Central memory CD8-positive, alpha-beta T cell (primary cell): ENCODE measurements at regions not wholly inside any gene's neighbourhood (a gene's known extent, or its start where the extent isn't known, plus 50 kb on each side); places are given as distances from the start of the nearest gene placed in this dataset.
"Not testable (repeated sequence)": the region's sequence is repeated elsewhere in the genome, so short reads cannot be mapped to it uniquely, and the experiment has no call there.

Source experiments
- ATAC-seq: fragments of 150-1000 bp; cut with Tn5 transposase; replicated peaks from 2 replicates; pipeline ENCODE4 v1.10.0; 2022; ENCODE audit warnings: mild to moderate bottlenecking, moderate FRiP score, moderate number of reproducible peaks; ENCODE audit not compliant: poor library complexity, severe bottlenecking; ENCODE audit errors: extremely low read depth
- DNase-seq, 2 donors: peaks; one replicate each; pipeline ENCODE4 v3.0.0; 2021; ENCODE audit warnings: low spot score in 2 of 2
- H3K27ac Mint-ChIP-seq: one replicate; pipeline ENCODE4 v1.8.0; 2022; ENCODE audit warnings: low read depth, mild to moderate bottlenecking, moderate library complexity, mixed read lengths
- H3K27me3 Mint-ChIP-seq: one replicate; pipeline ENCODE4 v1.8.0; 2022; ENCODE audit warnings: mixed read lengths
- H3K36me3 Mint-ChIP-seq: one replicate; pipeline ENCODE4 v1.8.0; 2022; ENCODE audit warnings: mild to moderate bottlenecking, moderate library complexity, mixed read lengths; ENCODE audit not compliant: insufficient read depth
- H3K4me1 Mint-ChIP-seq: one replicate; pipeline ENCODE4 v1.8.0; 2022; ENCODE audit warnings: mixed read lengths
- H3K4me3 Mint-ChIP-seq: one replicate; pipeline ENCODE4 v1.8.0; 2022; ENCODE audit warnings: mild to moderate bottlenecking, moderate library complexity, mixed read lengths
- H3K9me3 Mint-ChIP-seq: one replicate; pipeline ENCODE4 v1.8.0; 2022; ENCODE audit warnings: mixed read lengths

GRCh38 chr14:43754838-43755237, 752.2 kb downstream of the FSCB start:
- no peaks in the 10 kb centered on the region for H3K27me3 Mint-ChIP-seq
- no peaks in the 10 kb centered on the region for H3K4me1 Mint-ChIP-seq
- DNase-seq, result no peak
- no peak overlapping the region for H3K27ac Mint-ChIP-seq
- no peak for ATAC-seq
- no peak overlapping the region for H3K4me3 Mint-ChIP-seq
- H3K36me3 Mint-ChIP-seq, result no peaks in the 10 kb centered on the region
- H3K9me3 Mint-ChIP-seq, result peaks cover 12% of the 10 kb centered on the region

GRCh38 chr14:43745746-43746145, 761.3 kb downstream of the FSCB start:
- no peak overlapping the region for H3K4me3 Mint-ChIP-seq
- no peaks in the 10 kb centered on the region for H3K4me1 Mint-ChIP-seq
- ATAC-seq (no peak), DNase-seq (no peak)
- H3K36me3 Mint-ChIP-seq, result no peaks in the 10 kb centered on the region
- H3K27ac Mint-ChIP-seq, result no peak overlapping the region
- no peaks in the 10 kb centered on the region for H3K27me3 Mint-ChIP-seq
- H3K9me3 Mint-ChIP-seq, result peaks cover 17% of the 10 kb centered on the region

- ATAC-seq (no peak), DNase-seq (no peak)
- Mint-ChIP-seq H3K4me1 (no peaks in the 10 kb centered on the region), H3K4me3 (no peak overlapping the region), H3K27ac (no peak overlapping the region), H3K27me3 (no peaks in the 10 kb centered on the region), H3K9me3 (peaks cover 1% of the 10 kb centered on the region), H3K36me3 (no peaks in the 10 kb centered on the region)
These were observed 771.2 kb downstream of the FSCB start for GRCh38 chr14:43735932-43736331.

- Mint-ChIP-seq H3K9me3 (peaks cover 13% of the 10 kb centered on the region), H3K4me1 (no peaks in the 10 kb centered on the region), H3K36me3 (no peaks in the 10 kb centered on the region), H3K4me3 (no peak overlapping the region), H3K27ac (no peak overlapping the region), H3K27me3 (no peaks in the 10 kb centered on the region)
- no peak for ATAC-seq
- no peak for DNase-seq
These were observed 777.9 kb downstream of the FSCB start for GRCh38 chr14:43729143-43729542.

- ATAC-seq (no peak), DNase-seq (no peak)
- Mint-ChIP-seq H3K9me3 (peaks cover 11% of the 10 kb centered on the region), H3K4me3 (no peak overlapping the region), H3K36me3 (no peaks in the 10 kb centered on the region), H3K4me1 (no peaks in the 10 kb centered on the region), H3K27me3 (no peaks in the 10 kb centered on the region), H3K27ac (no peak overlapping the region)
These were observed 800.2 kb downstream of the FSCB start for GRCh38 chr14:43706900-43707299.

- not testable (repeated sequence) for DNase-seq, H3K9me3 Mint-ChIP-seq, H3K27ac Mint-ChIP-seq, H3K4me3 Mint-ChIP-seq, ATAC-seq, H3K27me3 Mint-ChIP-seq, H3K36me3 Mint-ChIP-seq, H3K4me1 Mint-ChIP-seq
These were observed 808.4 kb downstream of the FSCB start for GRCh38 chr14:43698561-43699284.

GRCh38 chr14:43697003-43697402, 810.1 kb downstream of the FSCB start:
- Mint-ChIP-seq H3K4me3 (no peak overlapping the region), H3K27ac (no peak overlapping the region), H3K4me1 (no peaks in the 10 kb centered on the region), H3K36me3 (no peaks in the 10 kb centered on the region), H3K27me3 (no peaks in the 10 kb centered on the region), H3K9me3 (peaks cover 5% of the 10 kb centered on the region)
- no peak for ATAC-seq
- no peak for DNase-seq

- ATAC-seq, result no peak
- H3K36me3 Mint-ChIP-seq, result no peaks in the 10 kb centered on the region
- H3K27me3 Mint-ChIP-seq, result no peaks in the 10 kb centered on the region
- H3K4me3 Mint-ChIP-seq, result no peak overlapping the region
- DNase-seq, result no peak
- H3K4me1 Mint-ChIP-seq, result no peaks in the 10 kb centered on the region
- peaks cover 5% of the 10 kb centered on the region for H3K9me3 Mint-ChIP-seq
- H3K27ac Mint-ChIP-seq, result no peak overlapping the region
These were observed 814.4 kb downstream of the FSCB start for GRCh38 chr14:43692706-43693105.

GRCh38 chr14:43687921-43688320, 819.2 kb downstream of the FSCB start:
- ATAC-seq, result no peak
- H3K36me3 Mint-ChIP-seq, result no peaks in the 10 kb centered on the region
- H3K9me3 Mint-ChIP-seq, result peaks cover 5% of the 10 kb centered on the region
- H3K27me3 Mint-ChIP-seq, result no peaks in the 10 kb centered on the region
- H3K4me1 Mint-ChIP-seq, result no peaks in the 10 kb centered on the region
- no peak for DNase-seq
- no peak overlapping the region for H3K27ac Mint-ChIP-seq
- no peak overlapping the region for H3K4me3 Mint-ChIP-seq

- Mint-ChIP-seq H3K4me1 (no peaks in the 10 kb centered on the region), H3K9me3 (peaks cover 21% of the 10 kb centered on the region)
- no peak for ATAC-seq
These were observed 829.5 kb downstream of the FSCB start for GRCh38 chr14:43677581-43677980.

GRCh38 chr14:43674273-43674672, 832.8 kb downstream of the FSCB start:
- ATAC-seq (no peak), DNase-seq (no peak)
- Mint-ChIP-seq H3K4me3 (no peak overlapping the region), H3K36me3 (no peaks in the 10 kb centered on the region), H3K27me3 (no peaks in the 10 kb centered on the region), H3K9me3 (peaks cover 30% of the 10 kb centered on the region), H3K4me1 (no peaks in the 10 kb centered on the region), H3K27ac (no peak overlapping the region)

More at GRCh38 chr14:43677581-43677980, 829.5 kb downstream of the FSCB start:
- Mint-ChIP-seq H3K4me3 (no peak overlapping the region), H3K27me3 (no peaks in the 10 kb centered on the region), H3K27ac (no peak overlapping the region), H3K36me3 (no peaks in the 10 kb centered on the region)
- no peak for DNase-seq

- Mint-ChIP-seq H3K27ac (no peak overlapping the region), H3K9me3 (peaks cover 44% of the 10 kb centered on the region), H3K4me3 (no peak overlapping the region), H3K27me3 (no peaks in the 10 kb centered on the region), H3K36me3 (no peaks in the 10 kb centered on the region), H3K4me1 (no peaks in the 10 kb centered on the region)
- ATAC-seq (no peak), DNase-seq (no peak)
These were observed 835.2 kb downstream of the FSCB start for GRCh38 chr14:43671716-43672485.

GRCh38 chr14:43669355-43669754, 837.7 kb downstream of the FSCB start:
- ATAC-seq, result no peak
- H3K27ac Mint-ChIP-seq, result no peak overlapping the region
- no peaks in the 10 kb centered on the region for H3K36me3 Mint-ChIP-seq
- H3K27me3 Mint-ChIP-seq, result no peaks in the 10 kb centered on the region
- no peaks in the 10 kb centered on the region for H3K4me1 Mint-ChIP-seq
- peaks cover 44% of the 10 kb centered on the region for H3K9me3 Mint-ChIP-seq
- no peak overlapping the region for H3K4me3 Mint-ChIP-seq
- no peak for DNase-seq
